Stimulated activated CD8-positive, alpha-beta memory T cell treated with anti-CD3 and anti-CD28 coated beads, Interleukin-15, amount 100 ng/mL, for 1 hour (primary cell): ENCODE measurements at regions not wholly inside any gene's neighbourhood (a gene's known extent, or its start where the extent isn't known, plus 50 kb on each side); places are given as distances from the start of the nearest gene placed in this dataset.
"Not testable (repeated sequence)": the region's sequence is repeated elsewhere in the genome, so short reads cannot be mapped to it uniquely, and the experiment has no call there.

Source experiments
- DNase-seq: peaks from one replicate; pipeline ENCODE4 v3.0.0-alpha.2; 2020; ENCODE audit warnings: low read depth

- no peak for DNase-seq
Observed at GRCh38 chr13:104534847-104535246, 1468.6 kb upstream of the SLC10A2 start.

DNA sequence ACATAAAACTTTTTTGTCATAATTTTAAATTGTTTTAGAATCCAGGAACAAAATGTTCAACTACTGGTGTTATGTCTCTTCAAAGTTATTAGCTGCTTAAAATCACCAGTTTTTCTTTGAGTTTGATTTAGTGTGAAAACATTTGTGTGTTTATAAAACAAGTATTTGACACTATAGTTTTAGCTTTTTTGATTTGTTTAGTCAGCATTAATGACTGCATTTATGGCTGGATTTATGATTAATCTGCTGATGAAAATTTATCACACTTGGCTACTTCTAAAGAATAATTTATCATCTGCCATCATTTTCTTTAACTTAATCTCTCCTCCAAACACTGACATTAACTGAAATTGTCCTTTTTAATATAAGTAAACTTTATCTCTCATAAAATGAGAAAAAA, 1465.9 kb upstream of the SLC10A2 start:
- no peak for DNase-seq

DNA sequence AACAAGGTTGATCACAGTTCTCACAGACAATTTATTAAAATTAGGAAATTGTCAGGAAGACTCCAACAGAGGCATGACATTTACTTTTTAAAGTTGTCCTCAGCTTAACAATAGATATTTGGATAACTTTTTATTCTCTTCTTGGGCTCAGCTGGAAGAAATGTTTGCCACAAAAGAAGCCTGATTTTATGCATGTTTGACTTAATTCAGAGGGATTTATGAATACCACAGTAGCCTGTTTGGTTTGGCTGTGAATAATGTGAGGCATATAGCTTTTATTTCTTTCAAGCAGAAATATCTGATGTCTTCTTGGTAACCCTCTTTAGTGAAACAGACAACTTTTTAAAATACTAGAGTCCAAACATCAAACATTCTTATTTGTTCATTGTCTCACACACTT, 1464.5 kb upstream of the SLC10A2 start:
- no peak for DNase-seq

- no peak for DNase-seq
Observed at GRCh38 chr13:104526561-104526960, 1460.3 kb upstream of the SLC10A2 start.

- no peak for DNase-seq
Observed at GRCh38 chr13:104525467-104525866, 1459.2 kb upstream of the SLC10A2 start.

- no peak for DNase-seq
Observed at GRCh38 chr13:104522235-104523072, 1456.2 kb upstream of the SLC10A2 start.

DNA sequence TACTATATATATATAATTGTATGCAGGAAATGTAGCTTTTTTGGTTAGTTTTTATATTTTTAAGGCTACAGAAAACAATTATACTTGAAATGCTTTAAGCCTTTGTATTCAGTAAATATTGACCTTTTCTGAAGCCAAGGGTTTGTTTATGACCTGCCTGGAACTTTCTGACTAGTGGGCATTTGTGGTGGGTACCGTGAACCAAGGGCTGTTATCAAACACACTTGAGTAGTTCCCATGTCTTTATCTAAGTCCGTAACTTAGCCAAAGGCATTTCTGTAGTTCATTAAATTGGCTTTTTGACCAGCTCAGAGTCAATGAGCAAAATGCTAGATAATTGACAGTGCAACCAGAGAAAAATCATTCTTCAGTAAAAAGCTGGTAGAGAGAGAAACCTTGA, 1444.2 kb upstream of the SLC10A2 start:
- no peak for DNase-seq

DNA sequence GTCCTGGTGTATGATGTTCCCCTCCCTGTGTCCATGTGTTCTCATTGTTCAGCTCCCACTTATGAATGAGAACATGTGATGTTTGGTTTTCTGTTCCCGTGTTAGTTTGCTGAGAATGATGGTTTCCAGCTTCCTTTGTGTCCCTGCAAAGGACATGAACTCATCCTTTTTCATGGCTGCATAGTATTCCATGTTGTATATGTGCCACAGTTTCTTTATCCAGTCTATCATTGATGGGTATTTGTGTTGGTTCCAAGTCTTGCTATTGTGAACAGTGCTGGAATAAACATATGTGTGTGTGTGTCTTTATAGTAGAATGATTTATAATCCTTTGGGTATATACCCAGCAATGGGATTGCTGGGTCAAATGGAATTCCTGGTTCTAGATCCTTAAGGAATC, 1427.3 kb upstream of the SLC10A2 start:
- not testable (repeated sequence) for DNase-seq

- no peak for DNase-seq
Observed at GRCh38 chr13:104491916-104492315, 1425.7 kb upstream of the SLC10A2 start.

DNA sequence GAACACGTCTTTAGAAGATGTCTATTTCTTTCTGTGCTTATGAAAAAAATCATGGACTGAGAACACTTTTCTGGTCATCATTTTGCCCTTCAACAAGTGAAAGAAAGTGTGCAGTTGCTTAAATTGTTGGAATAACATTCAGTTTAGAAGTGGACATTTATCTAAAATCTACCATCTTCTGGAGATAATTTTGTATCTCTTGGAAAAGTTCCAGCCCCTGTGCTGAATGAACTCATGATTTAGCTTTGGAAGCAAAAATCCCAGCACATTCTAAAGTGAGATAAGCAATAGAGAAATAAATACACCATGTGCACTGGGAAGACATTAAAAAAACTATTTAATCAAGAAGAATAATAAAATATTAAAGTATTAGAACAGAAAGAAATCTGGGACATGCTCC, 1420.8 kb upstream of the SLC10A2 start:
- DNase-seq: no peak

DNA sequence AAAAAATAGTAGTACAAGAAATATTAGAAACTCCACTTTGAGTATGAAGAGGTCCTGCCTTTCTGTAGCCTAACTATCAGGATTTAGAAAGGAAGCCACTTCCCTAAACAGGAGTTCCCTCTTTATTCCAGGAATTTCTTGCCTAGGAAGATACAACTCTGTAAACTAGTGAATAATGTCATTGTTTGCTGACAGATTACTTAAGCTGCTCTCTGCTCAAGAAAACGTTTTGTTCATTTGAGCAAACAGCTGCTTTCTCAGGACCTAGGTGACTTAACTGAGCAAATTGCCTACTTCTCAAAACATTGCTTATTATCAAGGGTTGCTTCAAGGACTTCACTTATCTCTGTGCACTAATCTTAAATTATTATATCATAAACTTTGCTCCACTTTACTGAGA, 1419.4 kb upstream of the SLC10A2 start:
- DNase-seq: no peak

DNA sequence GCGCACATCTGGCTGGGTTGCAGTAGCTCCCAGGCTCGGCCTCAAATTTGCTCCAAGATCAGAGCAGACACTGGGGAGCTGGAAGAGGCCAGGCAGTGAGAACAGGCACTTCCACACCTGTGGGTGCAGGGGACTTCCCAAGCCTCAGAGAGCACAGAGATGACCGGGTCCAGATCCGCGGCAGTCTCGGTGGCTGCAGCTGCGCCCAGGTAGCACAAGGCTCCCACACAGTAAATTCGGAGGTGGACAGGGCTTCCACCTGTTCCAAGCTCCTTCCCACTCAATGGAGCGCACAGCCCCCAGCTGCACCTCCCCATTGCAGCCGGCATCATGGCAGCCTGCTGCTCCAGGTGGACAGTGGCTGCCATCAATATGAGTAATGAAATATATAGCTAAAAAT, 1417.4 kb upstream of the SLC10A2 start:
- no peak for DNase-seq

DNA sequence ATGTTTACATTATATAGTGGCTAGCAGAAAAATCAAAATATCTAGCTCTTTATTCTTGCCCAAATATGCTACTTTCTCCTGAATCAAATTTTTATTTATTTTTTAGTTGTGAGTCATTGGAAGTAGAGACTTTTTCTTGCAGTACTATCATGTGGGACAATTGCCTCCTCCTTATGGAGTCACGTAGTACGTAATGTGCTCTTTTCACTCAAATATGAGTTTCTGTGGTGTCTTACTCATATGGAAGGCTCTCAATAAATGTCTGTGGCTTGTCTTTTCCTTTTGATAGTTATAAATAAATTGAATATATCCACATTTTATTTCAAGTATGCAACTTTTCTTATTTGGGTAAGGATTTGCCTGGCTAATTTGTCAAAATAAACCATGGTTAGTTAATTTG, 1411.0 kb upstream of the SLC10A2 start:
- DNase-seq: no peak

DNA sequence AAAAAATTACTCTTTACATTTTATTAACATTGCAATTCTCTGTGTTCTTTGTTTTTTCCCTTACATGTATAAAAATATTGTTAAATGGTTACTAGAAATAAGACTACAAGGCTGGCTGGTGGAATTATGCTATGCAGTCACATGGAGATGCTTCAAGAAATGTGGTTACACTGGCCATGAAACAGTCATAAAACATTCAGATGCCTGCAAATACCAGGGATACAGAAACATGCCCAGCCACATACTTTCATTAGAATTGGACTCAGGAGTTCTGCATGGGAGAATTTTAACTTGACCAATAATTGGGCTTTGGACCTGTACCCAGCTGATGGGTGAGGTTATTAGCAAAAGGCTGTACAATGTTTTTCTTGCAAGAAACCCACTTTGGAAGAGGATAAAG, 1407.7 kb upstream of the SLC10A2 start:
- DNase-seq: no peak

DNA sequence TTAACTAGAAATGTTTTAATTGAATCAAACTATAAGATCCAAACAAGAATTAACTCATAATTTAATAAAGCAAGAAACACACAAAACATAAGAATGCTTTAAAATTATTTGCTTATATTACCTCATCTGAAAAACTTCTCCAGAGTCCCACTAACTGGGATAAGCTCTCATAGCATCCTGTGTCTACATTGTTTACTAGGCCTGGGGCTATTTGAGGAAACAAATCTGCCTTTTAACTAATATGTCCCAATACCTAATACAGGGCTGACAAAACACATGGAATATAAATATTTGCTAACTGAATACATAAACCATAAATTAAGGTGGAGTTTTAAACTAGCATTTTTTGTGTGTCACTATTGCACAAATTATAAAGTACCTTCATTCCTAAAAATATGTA, 1399.8 kb upstream of the SLC10A2 start:
- no peak for DNase-seq

DNA sequence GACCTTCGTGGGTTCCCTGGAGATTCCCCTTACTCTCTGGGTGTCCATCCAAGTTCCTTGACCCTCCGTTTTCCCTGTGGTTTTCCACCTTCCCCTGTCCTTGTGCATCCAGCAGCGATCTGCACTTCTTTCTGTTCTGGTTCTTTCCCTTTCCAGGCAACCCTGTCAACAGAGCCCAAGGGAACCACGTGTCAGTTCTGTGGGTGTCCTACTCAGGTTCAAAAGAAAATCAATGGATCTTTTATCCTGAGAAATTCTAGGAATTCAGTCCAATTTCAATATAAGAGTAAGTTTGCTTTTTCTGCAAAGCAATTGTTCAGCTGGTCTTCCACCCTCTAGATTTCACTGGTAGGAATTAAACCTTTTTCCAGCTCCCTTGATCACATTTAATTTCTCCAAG, 1394.8 kb upstream of the SLC10A2 start:
- DNase-seq: no peak

GRCh38 chr13:104460554-104460953, 1394.3 kb upstream of the SLC10A2 start:
- no peak for DNase-seq

GRCh38 chr13:104450006-104450405, 1383.8 kb upstream of the SLC10A2 start:
- no peak for DNase-seq

DNA sequence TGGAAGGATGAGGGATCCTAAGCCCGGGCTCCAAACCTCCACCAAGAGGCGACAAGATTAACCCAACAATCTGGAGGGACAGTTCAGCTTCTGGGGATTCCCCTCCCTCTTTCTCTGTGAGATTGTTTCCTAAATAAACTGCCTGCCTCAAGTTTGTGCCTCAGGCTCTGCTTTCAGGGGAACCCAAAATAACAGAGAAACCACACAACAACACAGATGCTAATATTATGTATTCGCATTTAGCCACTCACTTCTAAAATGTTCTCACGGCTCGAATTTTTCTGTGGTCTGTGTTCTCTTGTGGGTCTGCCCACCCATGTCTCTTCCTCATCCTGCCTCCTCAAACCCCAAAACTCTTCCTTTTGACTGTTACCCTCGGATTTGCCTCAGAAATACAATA, 1381.1 kb upstream of the SLC10A2 start:
- DNase-seq: no peak

- DNase-seq: no peak
Observed at GRCh38 chr13:104442536-104442935, 1376.3 kb upstream of the SLC10A2 start.

DNA sequence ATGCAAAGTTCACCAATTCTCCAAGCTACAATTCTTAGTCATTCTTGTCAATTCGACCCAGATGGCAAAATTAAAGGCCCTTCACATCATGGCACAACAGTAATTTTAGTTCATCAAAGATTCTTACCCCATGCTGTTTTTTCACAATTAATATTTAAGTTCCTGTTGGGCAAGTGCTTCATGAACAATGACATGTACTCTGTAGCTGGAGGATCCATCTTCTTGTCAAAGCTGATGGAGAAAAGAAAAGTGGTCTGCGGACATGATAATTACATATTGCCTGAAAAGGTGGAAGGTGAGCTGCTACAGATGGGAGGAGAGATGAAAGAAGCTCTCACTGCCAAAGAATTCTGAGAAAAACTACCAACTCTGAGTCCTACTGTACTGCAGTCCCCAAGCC, 1370.3 kb upstream of the SLC10A2 start:
- DNase-seq: no peak

DNA sequence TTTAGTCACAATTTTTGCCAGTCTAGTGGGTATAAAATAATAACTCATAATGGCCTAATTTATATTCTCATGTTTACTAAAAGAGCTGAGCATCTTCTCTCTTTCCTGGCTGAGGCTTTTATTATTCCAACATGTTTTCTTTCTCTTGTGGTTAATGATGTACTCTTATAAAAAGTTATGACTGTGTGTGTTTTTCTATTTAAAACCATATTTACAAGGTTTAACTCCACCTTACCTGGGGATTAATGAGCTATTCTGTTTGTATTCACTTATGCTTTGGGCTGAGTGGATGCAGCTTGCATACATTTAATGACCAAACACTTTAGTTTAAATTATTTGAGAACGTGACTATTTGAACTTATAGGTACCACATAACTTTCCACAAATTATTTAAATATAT, 1365.7 kb upstream of the SLC10A2 start:
- DNase-seq: no peak

DNA sequence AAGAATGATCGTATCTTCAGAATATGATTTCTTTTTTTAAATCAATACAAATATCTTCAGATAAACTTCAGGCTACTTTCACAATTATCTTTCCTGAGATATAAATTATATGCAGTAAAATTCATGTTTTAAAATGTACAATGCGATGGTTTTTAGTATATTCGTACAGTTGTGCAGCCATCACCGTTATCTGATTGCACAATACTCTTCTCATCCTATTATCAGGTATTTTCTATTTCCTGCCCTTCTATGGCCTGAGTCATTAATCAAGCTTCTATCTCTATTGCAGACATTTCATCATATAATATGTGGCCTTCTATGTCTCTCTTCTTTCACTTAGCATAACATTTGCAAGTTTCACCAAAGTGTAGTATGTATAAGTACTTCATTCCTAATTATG, 1360.2 kb upstream of the SLC10A2 start:
- no peak for DNase-seq

DNA sequence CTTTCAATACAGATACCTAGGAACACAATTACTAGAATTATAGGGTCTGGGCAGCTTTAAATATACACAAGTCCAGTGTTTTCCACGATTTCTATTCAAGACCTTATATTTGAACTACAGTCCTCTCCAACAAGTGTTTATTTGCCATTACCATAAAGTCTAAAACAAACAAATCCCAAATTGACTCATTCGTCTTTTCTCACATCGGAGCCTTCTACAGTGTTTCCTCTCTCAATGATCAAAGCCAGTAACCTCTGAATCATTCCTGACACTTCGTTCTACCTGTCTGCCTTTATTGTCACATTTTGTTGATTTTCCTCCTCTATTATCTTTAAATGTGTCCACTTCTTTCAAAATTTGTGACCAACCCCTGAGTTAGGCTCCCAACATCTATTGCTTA, 1356.5 kb upstream of the SLC10A2 start:
- DNase-seq: no peak
